A673 (cell line): ENCODE measurements at regions not wholly inside any gene's neighbourhood (a gene's known extent, or its start where the extent isn't known, plus 50 kb on each side); places are given as distances from the start of the nearest gene placed in this dataset.

Experiments used
- CTCF ChIP-seq: fragments of 300-800, 200-600 bp; sonication (generic); conservative IDR thresholded peaks from 2 replicates; pipeline ENCODE4 v1.5.1; 2017; ENCODE audit warnings: low read depth, mild to moderate bottlenecking, antibody characterized with exemption, low read length, moderate library complexity, mixed read lengths
- EZH2 ChIP-seq: fragments of 200-600 bp; sonication (generic); IDR thresholded peaks from 2 replicates; pipeline ENCODE4 v1.6.1; 2017; ENCODE audit warnings: borderline replicate concordance, low read depth, mild to moderate bottlenecking, mixed read lengths, antibody characterized with exemption, low read length; ENCODE audit not compliant: poor library complexity, severe bottlenecking

DNA sequence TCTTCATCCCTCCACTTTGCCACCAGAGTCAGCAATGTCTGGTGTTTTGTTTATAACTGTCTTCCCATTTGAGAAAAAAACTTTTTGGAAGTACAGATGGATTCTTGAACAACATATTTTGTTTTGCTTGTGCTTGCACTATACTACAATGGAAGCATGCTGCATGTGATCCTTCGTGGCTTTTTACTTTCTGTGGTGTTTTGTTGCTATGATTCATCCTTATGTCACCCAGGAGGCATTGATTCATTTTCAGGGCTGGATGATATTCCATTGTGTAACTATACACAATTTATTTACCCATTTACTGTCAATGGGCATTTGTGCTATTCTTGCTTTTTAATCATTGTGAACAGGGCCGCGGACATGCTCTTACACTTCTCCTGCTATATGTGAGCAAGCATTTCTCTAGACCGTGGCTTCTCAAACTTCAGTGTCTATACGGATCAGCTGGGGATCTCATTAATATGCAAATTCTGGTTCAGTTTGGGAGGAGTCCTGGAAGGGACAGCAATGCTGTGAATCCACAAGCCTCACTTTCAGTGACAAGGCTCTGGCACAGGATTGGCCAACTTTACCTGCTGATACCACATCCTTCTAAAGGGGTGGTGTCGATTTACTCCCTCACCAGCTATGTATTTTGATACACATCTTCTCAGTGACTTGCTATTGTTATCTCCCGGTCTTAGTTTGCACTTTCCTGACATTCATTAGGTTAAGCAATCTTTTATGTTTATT is 65.9 kb downstream of the POLR2M start:
- TF ChIP-seq CTCF: no peak
- no peak for TF ChIP-seq EZH2
